ENCODE measurements at regions not wholly inside any gene's neighbourhood (a gene's known extent, or its start where the extent isn't known, plus 50 kb on each side); places are given as distances from the start of the nearest gene placed in this dataset.

- DNase-seq, result peak; percentile 71
Measured at GRCh38 chr11:42524534-42525227, 787.1 kb upstream of the API5 start.

- DNase-seq, result no peak
Measured at GRCh38 chr11:42526426-42526825, 785.4 kb upstream of the API5 start.

- no peak for DNase-seq
Measured at GRCh38 chr11:42528471-42528870, 783.3 kb upstream of the API5 start.

DNA sequence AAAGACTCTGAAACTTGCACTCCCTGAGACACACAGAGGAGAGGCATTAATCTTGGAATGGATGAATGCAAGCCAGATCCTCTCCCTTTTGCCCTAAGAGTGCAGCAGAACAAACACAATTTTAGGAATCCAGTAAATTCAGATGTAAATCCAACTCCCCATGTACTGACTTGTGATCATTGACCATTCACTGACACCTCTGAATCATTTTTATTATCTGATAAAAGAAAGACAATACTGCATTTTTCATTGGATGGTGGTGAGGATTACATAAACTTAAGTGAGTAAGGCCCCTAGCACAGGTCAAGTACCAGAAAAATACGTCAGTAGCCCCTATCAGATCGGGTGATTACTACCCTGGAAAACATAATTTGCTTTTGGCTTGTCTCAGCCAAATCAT, 782.9 kb upstream of the API5 start:
- no peak for DNase-seq

GRCh38 chr11:42536611-42537360, 775.0 kb upstream of the API5 start:
- no peak for DNase-seq

- no peak for DNase-seq
Measured at GRCh38 chr11:42542336-42542735, 769.5 kb upstream of the API5 start.

GRCh38 chr11:42543844-42544419, 767.9 kb upstream of the API5 start:
- no peak for DNase-seq

- no peak for DNase-seq
Measured at GRCh38 chr11:42544726-42545125, 767.1 kb upstream of the API5 start.

DNA sequence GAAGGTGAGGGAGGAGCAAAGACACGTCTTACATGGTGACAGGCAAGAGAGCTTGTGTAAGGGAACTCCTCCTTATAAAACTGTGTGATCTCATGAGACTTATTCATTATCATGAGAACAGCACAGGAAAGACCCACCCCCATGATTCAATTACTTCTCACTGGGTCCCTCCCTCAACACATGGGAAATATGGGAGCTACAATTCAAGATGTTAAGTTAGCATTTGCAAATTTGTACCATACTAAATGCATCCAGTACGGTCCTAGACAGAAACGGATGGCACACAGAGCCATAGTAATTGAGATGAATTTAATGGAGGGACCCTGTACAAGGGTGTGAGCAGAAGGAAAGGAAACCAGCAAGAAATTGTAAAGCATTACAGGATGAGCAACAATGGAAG, 765.8 kb upstream of the API5 start:
- no peak for DNase-seq

- DNase-seq, result no peak
Measured at GRCh38 chr11:42552786-42553185, 759.0 kb upstream of the API5 start.

- peak; percentile 1 for DNase-seq
Measured at GRCh38 chr11:42555190-42555589, 756.6 kb upstream of the API5 start.

DNA sequence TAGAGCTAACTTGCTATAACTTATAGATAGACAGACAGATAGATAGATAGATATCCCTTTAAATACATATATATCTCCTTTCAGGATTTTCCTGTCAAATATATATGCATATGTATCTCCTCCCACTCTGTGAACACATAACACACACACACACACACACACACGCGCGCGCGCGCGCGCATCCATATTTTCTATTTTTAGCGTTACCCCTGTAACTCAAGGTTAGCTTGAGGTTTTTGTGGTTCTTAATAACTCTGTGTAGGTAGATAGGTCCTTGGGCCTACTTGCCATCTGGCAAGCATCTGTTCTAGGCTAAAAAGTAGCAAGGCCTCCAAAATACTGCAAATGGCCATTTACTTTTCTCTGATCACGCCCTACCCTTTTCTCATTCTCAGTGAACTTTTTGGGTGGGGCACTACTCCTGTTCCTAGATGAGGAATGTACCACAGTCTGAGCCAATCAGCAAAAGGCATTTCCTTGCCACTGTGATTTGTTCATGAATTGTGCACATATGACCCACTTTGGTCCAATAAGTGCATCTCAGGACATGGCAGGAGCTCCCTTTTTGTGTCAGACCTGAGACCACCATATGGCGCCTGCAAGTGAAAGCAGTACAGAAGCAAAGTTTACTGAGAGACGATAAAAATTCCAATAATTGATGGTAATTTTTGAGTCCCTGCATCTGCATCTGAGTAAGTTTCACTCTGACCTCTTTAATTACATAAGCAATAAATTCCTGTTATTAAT, 740.5 kb upstream of the API5 start:
- no peak for DNase-seq

- DNase-seq, result no peak
Measured at GRCh38 chr11:42571878-42572610, 739.8 kb upstream of the API5 start.

GRCh38 chr11:42576318-42576717, 735.5 kb upstream of the API5 start:
- no peak for DNase-seq

DNA sequence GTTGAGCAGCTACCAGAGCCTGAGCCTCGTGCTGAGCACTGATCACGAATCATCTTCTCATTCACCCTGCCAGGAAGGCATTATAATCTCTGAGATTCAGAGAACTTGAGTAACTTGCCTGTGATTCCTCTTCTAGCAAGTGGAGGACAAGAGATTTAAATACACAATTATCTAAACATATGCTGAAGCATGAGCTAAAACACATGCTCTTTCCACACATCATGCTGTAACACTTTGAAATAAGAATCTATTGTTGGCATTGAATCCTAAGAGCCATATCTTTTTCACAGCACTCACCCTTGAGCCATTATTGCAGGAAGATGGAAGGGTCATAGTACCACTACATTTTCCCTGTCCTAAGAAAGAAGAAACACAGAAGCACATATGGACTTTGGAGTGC, 722.5 kb upstream of the API5 start:
- no peak for DNase-seq

DNA sequence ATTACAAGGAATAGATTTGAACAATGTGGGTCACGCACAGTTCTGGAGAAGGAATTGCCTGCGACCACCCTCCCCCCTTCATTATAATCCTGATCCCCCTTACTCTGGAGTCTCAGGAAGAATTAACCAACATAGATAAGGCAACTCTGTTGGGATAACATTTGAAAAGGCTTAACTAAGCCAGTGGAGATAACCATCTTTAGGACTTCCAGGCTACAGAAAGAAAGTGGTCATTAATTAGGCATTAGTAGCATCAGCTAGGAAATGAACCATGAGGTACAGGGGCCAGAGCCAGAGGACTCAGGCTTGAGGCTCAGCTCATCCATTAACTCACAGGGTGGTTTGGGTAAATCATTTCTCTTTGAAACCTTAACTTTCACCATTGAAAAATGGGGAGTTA, 720.0 kb upstream of the API5 start:
- no peak for DNase-seq

- peak; percentile 2 for DNase-seq
Measured at GRCh38 chr11:42593441-42593840, 718.4 kb upstream of the API5 start.

DNA sequence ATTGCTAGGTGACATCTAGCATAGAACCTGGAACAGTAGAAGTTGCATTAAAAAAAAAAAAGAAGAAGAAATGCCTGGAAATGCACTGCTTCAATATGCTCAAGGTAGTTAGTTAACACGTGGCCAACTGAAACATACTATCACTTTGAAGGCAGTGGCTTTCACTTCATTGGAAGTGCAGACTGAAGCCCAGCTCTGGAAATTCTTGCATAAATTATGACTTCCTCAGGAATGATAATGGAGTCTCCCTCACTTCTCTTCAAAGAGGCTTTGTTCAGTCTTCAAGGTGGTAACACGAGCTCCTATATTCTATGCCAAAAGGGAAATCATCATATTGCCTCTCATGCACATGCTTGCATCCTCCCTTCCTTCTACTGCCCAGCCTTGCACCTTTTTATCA, 715.9 kb upstream of the API5 start:
- no peak for DNase-seq

GRCh38 chr11:42596576-42597145, 715.1 kb upstream of the API5 start:
- DNase-seq, result peak; percentile 1

DNA sequence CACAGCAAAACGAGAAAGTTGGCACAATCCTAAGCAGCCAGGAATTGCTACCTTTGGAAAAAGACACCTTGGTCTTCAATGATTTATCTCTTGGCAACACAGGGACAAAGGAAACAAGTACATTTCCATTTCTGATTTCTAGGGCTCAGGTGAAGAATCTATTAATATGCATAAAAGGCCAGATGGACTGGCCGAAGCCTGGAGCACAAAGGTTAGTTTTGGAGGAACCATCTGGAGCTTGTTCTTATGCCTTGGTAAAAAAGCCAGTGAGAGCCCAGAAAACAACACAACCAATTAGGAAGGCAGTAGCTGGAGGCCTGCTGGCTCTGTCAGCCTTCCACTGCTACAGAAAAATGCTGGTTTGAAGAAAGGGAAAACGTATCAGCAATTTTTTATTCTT, 713.5 kb upstream of the API5 start:
- DNase-seq, result no peak

- peak; percentile 14 for DNase-seq
Measured at GRCh38 chr11:42620796-42621195, 691.0 kb upstream of the API5 start.
